Activated T-cell treated with anti-CD3 and anti-CD28 coated beads, Interleukin-2, amount 50 U/mL, for 4 hours (primary cell): ENCODE measurements at regions not wholly inside any gene's neighbourhood (a gene's known extent, or its start where the extent isn't known, plus 50 kb on each side); places are given as distances from the start of the nearest gene placed in this dataset.
A peak's percentile ranks its signal among the peaks of the same experiment; 100 is the strongest.
"Not testable (repeated sequence)": the region's sequence is repeated elsewhere in the genome, so short reads cannot be mapped to it uniquely, and the experiment has no call there.

Experiments
- ATAC-seq, 2 donors: fragments of 200-7000 bp; cut with Tn5 transposase; one replicate each; pipeline ENCODE4 v1.10.0; 2021
- DNase-seq: peaks from one replicate; pipeline ENCODE4 v3.0.0-alpha.2; 2020
- H3K27me3 Mint-ChIP-seq: one replicate; pipeline ENCODE4 v1.8.0; 2021; ENCODE audit warnings: low read depth, mixed read lengths
- H3K36me3 Mint-ChIP-seq: one replicate; pipeline ENCODE4 v1.8.0; 2022; ENCODE audit warnings: mixed read lengths; ENCODE audit not compliant: insufficient read depth
- H3K4me1 Mint-ChIP-seq: one replicate; pipeline ENCODE4 v1.8.0; 2021; ENCODE audit warnings: low read depth, mixed read lengths
- H3K4me3 Mint-ChIP-seq: one replicate; pipeline ENCODE4 v1.8.0; 2021; ENCODE audit warnings: mild to moderate bottlenecking, moderate library complexity, mixed read lengths
- H3K9me3 Mint-ChIP-seq: one replicate; pipeline ENCODE4 v1.8.0; 2021; ENCODE audit warnings: mixed read lengths

DNA sequence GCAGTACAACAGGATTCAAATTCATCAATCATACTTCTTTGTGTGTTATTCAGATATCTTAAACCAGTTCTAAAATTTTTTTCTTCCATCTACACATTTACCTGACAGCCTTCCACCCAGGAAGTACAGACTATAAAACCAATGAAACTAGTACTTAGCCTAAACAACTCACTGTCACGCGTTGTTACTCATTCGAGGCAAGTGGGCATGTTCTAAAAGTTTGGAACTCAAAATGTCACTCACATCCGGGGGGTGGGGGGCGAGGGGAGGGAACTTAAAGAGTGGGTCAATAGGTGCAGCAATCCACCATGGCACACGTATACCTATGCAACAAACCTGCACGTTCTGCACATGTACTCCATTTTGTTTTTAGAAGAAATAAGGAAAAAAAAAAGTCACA lies 90.4 kb upstream of the PLEKHM1 start:
- Mint-ChIP-seq H3K4me3 (no peak overlapping the region), H3K9me3 (no peaks in the 10 kb centered on the region), H3K36me3 (peaks cover 11% of the 10 kb centered on the region), H3K4me1 (peaks cover 72% of the 10 kb centered on the region), H3K27me3 (no peaks in the 10 kb centered on the region)
- no peak for ATAC-seq
- no peak for DNase-seq

GRCh38 chr17:45581860-45582259 lies 91.3 kb upstream of the PLEKHM1 start:
- H3K4me1 Mint-ChIP-seq: peaks cover 63% of the 10 kb centered on the region
- no peak for ATAC-seq

GRCh38 chr17:45584092-45585036 lies 93.8 kb upstream of the PLEKHM1 start:
- H3K36me3 Mint-ChIP-seq: peaks cover 7% of the 10 kb centered on the region
- peak overlapping the region; percentile 91 for H3K4me3 Mint-ChIP-seq
- no peaks in the 10 kb centered on the region for H3K27me3 Mint-ChIP-seq
- peak; percentile 58 to 59 for ATAC-seq
- peak; percentile 42 for DNase-seq
- H3K4me1 Mint-ChIP-seq: peaks cover 46% of the 10 kb centered on the region
- H3K9me3 Mint-ChIP-seq: no peaks in the 10 kb centered on the region

More at GRCh38 chr17:45581860-45582259, 91.3 kb upstream of the PLEKHM1 start:
- Mint-ChIP-seq H3K9me3 (no peaks in the 10 kb centered on the region), H3K4me3 (no peak overlapping the region), H3K27me3 (no peaks in the 10 kb centered on the region), H3K36me3 (peaks cover 7% of the 10 kb centered on the region)
- DNase-seq: no peak

- Mint-ChIP-seq H3K4me1 (peaks cover 38% of the 10 kb centered on the region), H3K4me3 (peak overlapping the region; percentile 91)
- DNase-seq: peak; percentile 80
- peak; percentile 86 to 87 for ATAC-seq
- not testable (repeated sequence) for H3K9me3 Mint-ChIP-seq, H3K27me3 Mint-ChIP-seq, H3K36me3 Mint-ChIP-seq
Measured at GRCh38 chr17:45585037-45585733, 94.7 kb upstream of the PLEKHM1 start.

GRCh38 chr17:45585794-45586650 lies 95.5 kb upstream of the PLEKHM1 start:
- DNase-seq: peak; percentile 5
- not testable (repeated sequence) for H3K9me3 Mint-ChIP-seq, H3K27me3 Mint-ChIP-seq, H3K36me3 Mint-ChIP-seq
- Mint-ChIP-seq H3K4me1 (peaks cover 34% of the 10 kb centered on the region), H3K4me3 (peak overlapping the region; percentile 91)
- peak; percentile 7 to 13 for ATAC-seq

GRCh38 chr17:45586651-45586934 lies 96.1 kb upstream of the PLEKHM1 start:
- H3K9me3 Mint-ChIP-seq, H3K27me3 Mint-ChIP-seq, DNase-seq, H3K36me3 Mint-ChIP-seq, ATAC-seq, H3K4me3 Mint-ChIP-seq: not testable (repeated sequence)
- peaks cover 29% of the 10 kb centered on the region for H3K4me1 Mint-ChIP-seq

DNA sequence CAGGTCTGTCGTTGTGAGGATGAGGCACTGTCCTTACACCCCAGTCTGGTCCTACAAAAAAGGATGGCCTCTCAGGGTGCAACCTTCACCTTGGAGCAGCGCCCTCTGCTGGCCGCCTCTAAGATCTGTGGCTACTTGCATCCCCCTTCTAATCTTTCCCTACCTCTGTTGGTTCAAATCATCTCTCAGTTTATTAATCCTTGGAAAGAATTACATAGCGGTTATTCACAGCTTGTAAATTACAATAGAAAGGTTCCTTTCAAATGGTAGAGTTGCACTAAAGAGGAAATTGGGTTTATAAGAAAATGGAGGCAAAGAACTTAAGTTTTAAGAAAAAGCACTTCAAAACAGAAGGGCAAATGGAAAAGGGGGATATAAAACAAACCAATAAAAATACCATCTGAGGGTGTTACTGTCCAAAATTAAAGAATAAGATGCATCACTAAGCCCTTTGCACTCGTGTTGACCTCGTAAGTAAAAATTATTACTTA lies 102.0 kb upstream of the PLEKHM1 start:
- DNase-seq (peak; percentile 66), ATAC-seq (peak; percentile 91 to 92)
- H3K9me3 Mint-ChIP-seq, H3K36me3 Mint-ChIP-seq, H3K4me3 Mint-ChIP-seq, H3K4me1 Mint-ChIP-seq: not testable (repeated sequence)
- H3K27me3 Mint-ChIP-seq: peaks cover 12% of the 10 kb centered on the region

GRCh38 chr17:45596347-45596746 lies 105.8 kb upstream of the PLEKHM1 start:
- not testable (repeated sequence) for H3K36me3 Mint-ChIP-seq, DNase-seq, ATAC-seq, H3K4me1 Mint-ChIP-seq, H3K4me3 Mint-ChIP-seq, H3K9me3 Mint-ChIP-seq
- peaks cover 16% of the 10 kb centered on the region for H3K27me3 Mint-ChIP-seq

DNA sequence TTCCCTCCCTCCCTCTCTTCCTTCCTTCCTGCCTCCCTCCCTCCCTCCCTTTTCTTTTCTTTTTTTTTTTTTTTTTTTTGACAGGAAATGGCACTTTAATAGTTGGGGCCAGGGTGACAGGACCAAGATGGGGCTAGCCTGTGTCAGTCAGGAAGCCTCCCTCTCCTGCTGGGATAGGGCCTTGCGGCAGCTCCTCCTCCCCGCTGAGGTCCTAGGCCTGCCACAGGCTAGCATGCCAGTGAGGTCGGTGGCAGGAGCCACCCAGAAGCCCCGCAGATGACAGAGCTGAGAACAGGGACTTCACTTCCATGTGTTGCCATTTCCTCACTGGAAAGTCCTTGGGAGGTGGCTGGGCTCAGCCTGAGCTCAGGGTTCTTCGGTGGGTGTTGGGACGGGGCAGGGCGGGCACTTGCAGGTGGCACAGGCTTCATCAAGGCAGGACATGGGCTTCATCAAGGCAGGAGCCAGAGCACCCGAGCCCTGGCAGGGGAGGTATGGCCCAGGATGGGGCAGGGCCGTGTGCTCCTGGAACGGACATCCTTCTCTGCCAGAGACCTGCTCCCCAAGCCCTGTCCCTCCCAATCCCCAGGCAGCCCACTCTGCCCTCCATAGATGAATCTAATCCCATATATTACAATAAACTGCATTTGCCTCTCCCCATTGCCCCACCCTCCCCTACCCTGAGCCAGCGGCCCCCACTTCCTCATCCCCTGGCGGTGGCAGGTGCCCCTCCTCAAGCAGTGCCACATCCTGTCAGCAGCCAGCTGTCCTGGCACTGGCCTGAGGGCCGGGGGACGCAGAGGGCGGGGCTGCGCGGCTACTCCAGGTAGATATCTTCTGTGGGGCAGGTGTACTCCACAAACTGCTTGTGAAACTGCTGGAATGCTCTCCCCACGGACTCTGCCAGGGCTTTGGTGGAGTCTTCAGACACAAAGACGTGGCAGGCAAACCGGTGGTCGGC lies 109.8 kb upstream of the PLEKHM1 start:
- DNase-seq, H3K9me3 Mint-ChIP-seq: not testable (repeated sequence)
- peaks cover 12% of the 10 kb centered on the region for H3K27me3 Mint-ChIP-seq

GRCh38 chr17:45601013-45601412 lies 110.5 kb upstream of the PLEKHM1 start:
- not testable (repeated sequence) for H3K36me3 Mint-ChIP-seq, DNase-seq, H3K9me3 Mint-ChIP-seq, H3K27me3 Mint-ChIP-seq, ATAC-seq, H3K4me3 Mint-ChIP-seq, H3K4me1 Mint-ChIP-seq

More for the DNA sequence above, 109.8 kb upstream of the PLEKHM1 start:
- not testable (repeated sequence) for H3K4me1 Mint-ChIP-seq, H3K4me3 Mint-ChIP-seq, H3K36me3 Mint-ChIP-seq
- peak; percentile 63 to 65 for ATAC-seq

DNA sequence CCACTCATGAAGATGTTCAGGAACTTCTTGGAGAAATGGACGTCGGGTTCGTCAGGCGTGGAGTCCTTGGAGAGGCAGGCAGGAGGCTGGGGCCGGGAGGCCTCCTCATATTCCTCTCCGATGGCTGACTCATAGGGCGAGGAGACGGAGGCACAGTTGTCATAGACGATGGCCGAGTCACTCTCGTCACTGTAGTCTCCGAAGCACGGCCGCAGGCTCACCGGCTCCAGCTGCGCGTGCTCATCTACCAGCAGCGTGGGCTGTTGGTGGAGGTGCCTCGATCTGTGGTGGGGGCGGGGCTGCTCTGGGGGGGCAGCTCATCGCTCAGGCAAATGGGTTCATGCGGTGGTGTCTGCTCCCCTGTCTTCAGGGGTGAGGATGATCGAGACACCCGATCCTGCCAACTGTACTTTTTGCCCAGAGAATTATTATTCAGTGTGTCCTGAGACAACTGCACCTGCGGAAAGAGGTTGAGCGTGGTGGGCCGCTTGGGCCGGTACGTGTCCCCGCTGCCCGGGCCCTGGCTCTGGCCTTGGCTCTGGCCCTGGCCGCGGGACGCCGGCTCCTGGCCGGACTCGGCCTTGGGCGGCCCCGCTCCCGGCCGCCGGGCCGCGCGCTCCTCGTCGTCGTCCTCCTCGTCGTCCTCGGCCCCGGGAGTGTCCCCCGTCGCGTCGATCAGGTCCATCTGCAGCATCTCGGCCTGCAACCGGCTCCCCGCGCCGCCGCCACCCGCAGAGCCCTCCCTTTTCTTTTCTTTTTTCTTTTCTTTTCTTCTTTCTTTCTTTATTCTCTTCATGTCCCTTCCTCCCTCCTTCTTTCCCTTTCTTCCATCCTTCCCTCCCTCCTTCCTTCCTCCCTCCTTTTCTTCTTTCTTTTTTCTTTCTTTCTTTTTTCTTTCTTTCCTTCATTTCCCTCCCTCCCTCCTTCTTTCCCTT lies 111.4 kb upstream of the PLEKHM1 start:
- H3K9me3 Mint-ChIP-seq, ATAC-seq, H3K4me3 Mint-ChIP-seq, H3K27me3 Mint-ChIP-seq, H3K36me3 Mint-ChIP-seq, H3K4me1 Mint-ChIP-seq, DNase-seq: not testable (repeated sequence)

DNA sequence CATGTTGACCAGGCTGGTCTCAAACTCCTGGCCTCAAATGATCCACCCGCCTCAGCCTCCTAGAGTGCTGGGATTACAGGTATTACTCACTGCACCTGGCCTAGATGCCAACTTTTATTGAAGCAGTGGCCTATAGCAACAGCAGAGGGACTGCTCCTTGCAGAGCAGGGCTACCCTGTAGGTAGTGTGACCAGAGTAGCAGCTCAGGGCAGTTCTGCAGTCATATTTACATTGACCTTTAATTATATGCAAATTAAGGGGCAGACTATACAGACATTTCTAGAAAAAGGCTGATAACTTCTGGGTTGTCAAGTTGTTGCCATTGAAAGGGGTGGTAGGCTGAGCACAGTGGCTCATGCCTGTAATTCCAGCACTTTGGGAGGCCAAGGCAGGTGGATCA lies 115.2 kb upstream of the PLEKHM1 start:
- H3K4me1 Mint-ChIP-seq, H3K36me3 Mint-ChIP-seq, H3K9me3 Mint-ChIP-seq, H3K27me3 Mint-ChIP-seq, H3K4me3 Mint-ChIP-seq, DNase-seq, ATAC-seq: not testable (repeated sequence)
